ENCODE measurements at regions not wholly inside any gene's neighbourhood (a gene's known extent, or its start where the extent isn't known, plus 50 kb on each side); places are given as distances from the start of the nearest gene placed in this dataset.
"Not testable (repeated sequence)": the region's sequence is repeated elsewhere in the genome, so short reads cannot be mapped to it uniquely, and the experiment has no call there.

GRCh38 chr17:22503322-22503899, 811.1 kb downstream of the KCNJ18 start:
- no peak for DNase-seq (ENCODE audit: low read depth in 2 of 2)

- no peak for DNase-seq (ENCODE audit: low read depth in 2 of 2)
These were observed 813.3 kb downstream of the KCNJ18 start for GRCh38 chr17:22505660-22506059.

- DNase-seq (ENCODE audit: low read depth in 2 of 2): no peak
These were observed 813.9 kb downstream of the KCNJ18 start for GRCh38 chr17:22506231-22506630.

- DNase-seq (ENCODE audit: low read depth in 2 of 2): no peak
These were observed 814.5 kb downstream of the KCNJ18 start for GRCh38 chr17:22506861-22507260.

- DNase-seq (ENCODE audit: low read depth in 2 of 2): no peak
These were observed 815.5 kb downstream of the KCNJ18 start for GRCh38 chr17:22507823-22508222.

GRCh38 chr17:22510504-22510903, 818.2 kb downstream of the KCNJ18 start:
- DNase-seq (ENCODE audit: low read depth in 2 of 2): no peak

- DNase-seq (ENCODE audit: low read depth in 2 of 2): no peak
These were observed 819.1 kb downstream of the KCNJ18 start for GRCh38 chr17:22511431-22511830.

GRCh38 chr17:22512057-22512456, 819.7 kb downstream of the KCNJ18 start:
- DNase-seq (ENCODE audit: low read depth in 2 of 2): no peak

- DNase-seq (ENCODE audit: low read depth in 2 of 2): no peak
These were observed 820.2 kb downstream of the KCNJ18 start for GRCh38 chr17:22512506-22512905.

- DNase-seq (ENCODE audit: low read depth in 2 of 2): no peak
These were observed 820.7 kb downstream of the KCNJ18 start for GRCh38 chr17:22512997-22513538.

- no peak for DNase-seq (ENCODE audit: low read depth in 2 of 2)
These were observed 822.0 kb downstream of the KCNJ18 start for GRCh38 chr17:22514315-22514714.

- no peak for DNase-seq (ENCODE audit: low read depth in 2 of 2)
These were observed 822.5 kb downstream of the KCNJ18 start for GRCh38 chr17:22514767-22515320.

GRCh38 chr17:22515599-22515998, 823.3 kb downstream of the KCNJ18 start:
- no peak for DNase-seq (ENCODE audit: low read depth in 2 of 2)

- DNase-seq (ENCODE audit: low read depth in 2 of 2): no peak
These were observed 824.7 kb downstream of the KCNJ18 start for GRCh38 chr17:22516861-22517636.

- no peak for DNase-seq (ENCODE audit: low read depth in 2 of 2)
These were observed 825.4 kb downstream of the KCNJ18 start for GRCh38 chr17:22517716-22518115.

- no peak for DNase-seq (ENCODE audit: low read depth in 2 of 2)
These were observed 825.9 kb downstream of the KCNJ18 start for GRCh38 chr17:22518185-22518584.

GRCh38 chr17:22548873-22549272, 856.5 kb downstream of the KCNJ18 start:
- DNase-seq (ENCODE audit: low read depth in 2 of 2): not testable (repeated sequence)

GRCh38 chr17:22551695-22552415, 859.5 kb downstream of the KCNJ18 start:
- not testable (repeated sequence) for DNase-seq (ENCODE audit: low read depth in 2 of 2)

- no peak for DNase-seq (ENCODE audit: low read depth in 2 of 2)
These were observed 877.3 kb downstream of the KCNJ18 start for GRCh38 chr17:22569459-22570143.

GRCh38 chr17:22570144-22570845, 878.0 kb downstream of the KCNJ18 start:
- no peak for DNase-seq (ENCODE audit: low read depth in 2 of 2)

GRCh38 chr17:22599322-22599721, 907.0 kb downstream of the KCNJ18 start:
- DNase-seq (ENCODE audit: low read depth in 2 of 2): no peak

All from stimulated activated CD8-positive, alpha-beta memory T cell treated with anti-CD3 and anti-CD28 coated beads, Interleukin-7, amount 100 ng/mL, for 1 hour (primary cell).